GM12872 (cell line): ENCODE measurements at regions not wholly inside any gene's neighbourhood (a gene's known extent, or its start where the extent isn't known, plus 50 kb on each side); places are given as distances from the start of the nearest gene placed in this dataset.

Experiments
- TF ChIP-seq, protein P1 (sequence below): IDR thresholded peaks from 3 replicates; pipeline ENCODE4 v1.5.1; 2011; ENCODE audit warnings: low read depth, mild to moderate bottlenecking, low read length, moderate library complexity; ENCODE audit not compliant: insufficient read depth

DNA sequence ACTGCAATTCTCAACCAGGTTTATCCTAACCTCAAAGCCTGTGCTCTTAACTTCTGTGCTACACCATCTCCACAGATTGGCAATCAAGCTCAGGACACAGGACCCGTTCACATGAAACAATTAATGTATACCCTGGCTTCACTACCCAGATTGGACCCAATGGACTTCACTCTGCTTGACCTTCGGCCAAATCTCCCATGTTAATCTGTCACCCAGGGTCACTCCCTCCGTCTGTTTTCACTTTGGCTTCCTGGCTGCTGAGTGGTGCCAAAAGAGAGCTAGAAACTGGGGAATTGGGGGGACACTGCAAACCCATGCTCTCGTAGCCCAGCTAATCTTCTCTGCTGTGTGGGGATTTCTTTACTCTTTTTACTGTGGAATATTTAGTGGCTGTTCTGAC, 216.1 kb upstream of the ZC3H12C start:
- TF ChIP-seq, protein P1, sequence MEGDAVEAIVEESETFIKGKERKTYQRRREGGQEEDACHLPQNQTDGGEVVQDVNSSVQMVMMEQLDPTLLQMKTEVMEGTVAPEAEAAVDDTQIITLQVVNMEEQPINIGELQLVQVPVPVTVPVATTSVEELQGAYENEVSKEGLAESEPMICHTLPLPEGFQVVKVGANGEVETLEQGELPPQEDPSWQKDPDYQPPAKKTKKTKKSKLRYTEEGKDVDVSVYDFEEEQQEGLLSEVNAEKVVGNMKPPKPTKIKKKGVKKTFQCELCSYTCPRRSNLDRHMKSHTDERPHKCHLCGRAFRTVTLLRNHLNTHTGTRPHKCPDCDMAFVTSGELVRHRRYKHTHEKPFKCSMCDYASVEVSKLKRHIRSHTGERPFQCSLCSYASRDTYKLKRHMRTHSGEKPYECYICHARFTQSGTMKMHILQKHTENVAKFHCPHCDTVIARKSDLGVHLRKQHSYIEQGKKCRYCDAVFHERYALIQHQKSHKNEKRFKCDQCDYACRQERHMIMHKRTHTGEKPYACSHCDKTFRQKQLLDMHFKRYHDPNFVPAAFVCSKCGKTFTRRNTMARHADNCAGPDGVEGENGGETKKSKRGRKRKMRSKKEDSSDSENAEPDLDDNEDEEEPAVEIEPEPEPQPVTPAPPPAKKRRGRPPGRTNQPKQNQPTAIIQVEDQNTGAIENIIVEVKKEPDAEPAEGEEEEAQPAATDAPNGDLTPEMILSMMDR, result no peak

DNA sequence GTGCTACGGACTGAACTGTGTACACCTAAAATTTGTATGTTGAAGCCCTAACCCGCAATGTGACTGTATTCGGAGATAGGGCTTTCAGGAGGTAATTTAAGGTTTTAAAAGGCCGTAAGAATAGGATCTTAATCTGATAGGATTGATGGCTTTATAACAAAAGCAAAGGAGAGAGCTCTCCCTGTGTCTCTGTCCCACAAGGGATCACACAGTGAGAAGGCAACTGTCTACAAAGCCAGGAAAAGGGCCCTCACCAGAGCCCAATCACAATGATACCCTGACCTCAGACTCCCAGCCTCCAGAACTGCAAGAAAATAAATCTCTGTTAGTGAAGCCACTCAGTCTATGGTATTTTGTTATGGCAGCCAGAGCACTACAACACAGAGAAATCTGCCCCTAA, 208.7 kb upstream of the ZC3H12C start:
- TF ChIP-seq, protein P1, result no peak

DNA sequence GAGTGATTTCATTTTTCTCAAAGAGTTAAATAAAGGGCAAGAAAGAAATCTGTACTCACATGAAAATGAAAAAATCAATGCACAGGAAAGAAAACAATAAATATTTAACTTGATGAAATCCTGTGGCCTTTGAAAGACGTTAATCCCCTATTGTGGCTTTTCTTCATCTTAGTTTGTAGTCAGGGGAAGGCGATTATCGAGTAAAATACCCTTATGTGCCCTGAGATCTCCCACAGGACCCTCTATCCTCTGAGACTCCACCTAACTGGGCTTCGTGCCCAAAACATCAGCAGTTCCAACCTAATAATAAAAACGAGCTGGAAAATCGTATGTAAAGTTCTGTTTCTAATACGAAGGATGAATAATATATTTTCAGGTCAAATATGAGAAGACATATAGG, 208.2 kb upstream of the ZC3H12C start:
- TF ChIP-seq, protein P1, result no peak

DNA sequence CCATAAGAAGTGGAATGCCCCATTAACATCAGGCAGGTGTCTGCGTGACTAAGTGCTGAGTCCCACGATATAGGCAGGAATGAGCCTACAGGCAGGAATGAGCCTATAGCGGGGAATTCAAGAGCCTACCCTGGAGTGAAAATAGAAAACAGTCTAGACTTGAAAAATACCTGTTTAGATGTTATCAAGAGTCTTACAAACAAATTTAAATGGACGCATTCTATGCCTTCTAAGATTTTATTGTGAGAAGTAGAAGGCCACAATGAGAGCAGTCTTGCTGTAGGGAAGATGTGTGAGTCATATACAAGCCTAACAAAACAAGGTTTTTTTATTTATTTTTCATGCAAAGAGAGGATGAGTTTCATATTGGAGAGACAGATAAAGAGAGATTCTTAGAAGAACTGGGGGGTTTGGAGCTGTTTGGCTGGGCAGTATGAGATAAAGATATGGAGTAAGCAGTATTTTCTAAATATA, 200.8 kb upstream of the ZC3H12C start:
- TF ChIP-seq, protein P1, result no peak

DNA sequence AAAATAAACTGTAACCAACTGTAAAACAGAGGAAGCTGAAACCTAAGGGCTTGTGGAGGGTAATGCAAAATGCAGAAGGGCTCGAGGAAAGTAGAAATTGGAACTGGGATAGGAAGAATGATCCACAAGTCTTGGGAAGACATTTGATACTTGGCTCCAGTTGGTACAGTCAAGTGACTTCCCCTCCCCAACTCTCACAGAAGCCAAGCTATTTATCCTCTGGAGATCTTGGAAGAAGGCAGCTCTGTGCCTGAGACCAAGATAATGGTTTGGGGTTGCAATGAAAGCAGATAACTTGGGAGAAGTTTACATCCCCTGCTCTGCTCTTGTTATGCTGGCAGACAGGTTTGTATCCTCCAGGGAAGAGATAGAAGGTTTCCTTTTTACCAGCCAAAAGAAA, 198.9 kb upstream of the ZC3H12C start:
- TF ChIP-seq, protein P1, result no peak

DNA sequence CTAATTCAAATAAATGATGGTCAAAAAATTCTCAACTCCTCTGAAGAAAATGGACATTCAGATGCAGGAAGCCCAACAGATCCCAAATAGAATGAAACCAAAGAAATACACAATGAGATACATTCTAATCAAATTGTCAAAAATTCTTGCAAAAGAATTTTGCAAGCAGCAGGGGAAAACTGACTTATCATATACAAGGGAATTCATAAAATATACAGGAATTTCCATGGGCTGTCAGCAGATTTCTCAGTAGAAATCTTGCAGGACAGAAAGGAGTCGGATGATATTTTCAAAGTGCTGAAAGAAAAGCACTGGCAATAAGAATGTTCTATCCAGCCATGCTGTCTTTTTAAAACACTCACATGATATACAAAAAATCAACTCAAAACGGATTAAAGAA, 194.6 kb upstream of the ZC3H12C start:
- TF ChIP-seq, protein P1, result no peak

DNA sequence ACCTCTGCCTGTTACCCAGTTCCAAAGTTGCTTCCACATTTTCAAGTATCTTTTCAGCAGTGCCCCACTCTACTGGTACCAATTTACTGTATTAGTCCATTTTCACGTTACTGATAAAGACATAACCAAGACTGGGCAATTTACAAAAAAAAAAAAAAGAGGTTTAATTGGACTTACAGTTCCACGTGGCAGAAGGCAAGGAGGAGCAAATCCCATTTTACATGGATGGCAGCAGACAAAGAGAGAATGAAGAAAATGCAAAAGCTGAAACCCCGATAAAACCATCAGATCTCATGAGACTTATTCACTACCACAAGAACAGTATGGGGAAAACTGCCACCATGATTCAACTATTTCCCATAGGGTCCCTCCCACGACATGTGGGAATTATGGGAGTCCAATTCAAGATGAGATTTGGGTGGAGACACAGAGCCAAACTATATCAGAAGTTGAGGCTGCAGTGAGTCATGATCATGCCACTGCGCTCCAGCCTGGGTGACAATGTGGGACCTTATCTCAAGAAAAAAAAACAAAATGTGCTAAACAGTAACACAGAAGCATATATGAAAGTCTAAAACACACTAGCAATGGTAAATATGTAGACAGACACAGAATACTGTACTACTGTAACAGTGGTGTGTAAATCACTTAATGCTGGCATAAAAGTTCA, 190.3 kb upstream of the ZC3H12C start:
- TF ChIP-seq, protein P1, result no peak
